ENCODE measurements at regions not wholly inside any gene's neighbourhood (a gene's known extent, or its start where the extent isn't known, plus 50 kb on each side); places are given as distances from the start of the nearest gene placed in this dataset.

GRCh38 chr18:72107647-72108383, 436.3 kb downstream of the CBLN2 start:
- no peak for DNase-seq (ENCODE audit: low read depth)
- TF ChIP-seq, protein P1, sequence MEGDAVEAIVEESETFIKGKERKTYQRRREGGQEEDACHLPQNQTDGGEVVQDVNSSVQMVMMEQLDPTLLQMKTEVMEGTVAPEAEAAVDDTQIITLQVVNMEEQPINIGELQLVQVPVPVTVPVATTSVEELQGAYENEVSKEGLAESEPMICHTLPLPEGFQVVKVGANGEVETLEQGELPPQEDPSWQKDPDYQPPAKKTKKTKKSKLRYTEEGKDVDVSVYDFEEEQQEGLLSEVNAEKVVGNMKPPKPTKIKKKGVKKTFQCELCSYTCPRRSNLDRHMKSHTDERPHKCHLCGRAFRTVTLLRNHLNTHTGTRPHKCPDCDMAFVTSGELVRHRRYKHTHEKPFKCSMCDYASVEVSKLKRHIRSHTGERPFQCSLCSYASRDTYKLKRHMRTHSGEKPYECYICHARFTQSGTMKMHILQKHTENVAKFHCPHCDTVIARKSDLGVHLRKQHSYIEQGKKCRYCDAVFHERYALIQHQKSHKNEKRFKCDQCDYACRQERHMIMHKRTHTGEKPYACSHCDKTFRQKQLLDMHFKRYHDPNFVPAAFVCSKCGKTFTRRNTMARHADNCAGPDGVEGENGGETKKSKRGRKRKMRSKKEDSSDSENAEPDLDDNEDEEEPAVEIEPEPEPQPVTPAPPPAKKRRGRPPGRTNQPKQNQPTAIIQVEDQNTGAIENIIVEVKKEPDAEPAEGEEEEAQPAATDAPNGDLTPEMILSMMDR (IDR thresholded peaks at IDR 0.05; ENCODE audit: insufficient read depth, low read length, severe bottlenecking), result no peak
- no peak for FAIRE-seq
- Histone ChIP-seq H3K27me3 (ENCODE audit: control insufficient read depth, insufficient read depth, low read length) (no peaks in the 10 kb centered on the region), H3K36me3 (ENCODE audit: control insufficient read depth, insufficient read depth, low read length) (no peaks in the 10 kb centered on the region), H3K4me3 (ENCODE audit: low read depth, low read length) (no peak overlapping the region)

DNA sequence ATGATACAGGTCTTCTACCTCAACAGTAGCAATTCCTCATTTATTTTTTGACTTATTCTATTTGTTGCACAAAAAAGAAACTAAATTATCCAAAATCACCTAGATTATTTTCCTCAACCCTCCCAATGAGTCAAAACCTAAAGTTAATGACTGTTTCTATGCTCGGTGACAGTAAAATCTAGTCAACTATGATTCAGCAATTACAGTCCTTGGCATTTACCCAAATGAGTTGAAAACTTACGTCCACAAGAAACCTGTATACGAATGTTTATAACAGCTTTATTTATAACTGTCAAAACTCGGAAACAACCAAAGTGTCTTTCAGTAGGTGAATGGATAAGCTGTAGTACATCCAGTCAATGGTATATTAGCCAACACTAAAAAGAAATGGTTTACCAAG, 439.3 kb downstream of the CBLN2 start:
- TF ChIP-seq, protein P1 (IDR thresholded peaks at IDR 0.05; ENCODE audit: insufficient read depth, low read length, severe bottlenecking), result no peak

DNA sequence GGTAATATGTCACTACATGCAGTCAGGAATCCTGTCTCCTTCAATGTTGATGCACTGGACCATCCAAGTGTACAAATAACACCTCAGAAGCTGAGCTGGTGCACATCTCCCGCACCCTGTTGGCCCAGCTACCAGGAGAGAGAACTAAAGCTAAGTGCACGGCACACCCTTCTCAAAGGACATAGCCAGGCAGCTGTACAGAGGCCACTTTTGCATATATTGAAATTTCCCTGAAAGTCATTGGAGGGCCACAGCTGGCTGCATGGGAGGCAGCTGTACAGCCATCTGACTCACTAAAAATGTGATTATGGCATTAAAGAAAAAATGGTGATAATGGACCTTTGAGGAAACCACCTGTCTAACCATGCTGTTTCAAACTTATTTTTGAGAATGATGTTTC, 441.7 kb downstream of the CBLN2 start:
- DNase-seq (ENCODE audit: low read depth) (no peak), FAIRE-seq (no peak)
- TF ChIP-seq, protein P1 (IDR thresholded peaks at IDR 0.05; ENCODE audit: insufficient read depth, low read length, severe bottlenecking), result no peak
- no peaks in the 10 kb centered on the region for H3K36me3 ChIP-seq (ENCODE audit: control insufficient read depth, insufficient read depth, low read length)
- no peak overlapping the region for H3K4me3 ChIP-seq (ENCODE audit: low read depth, low read length)
- no peaks in the 10 kb centered on the region for H3K27me3 ChIP-seq (ENCODE audit: control insufficient read depth, insufficient read depth, low read length)

More for the DNA sequence above, 439.3 kb downstream of the CBLN2 start:
- Histone ChIP-seq H3K27me3 (ENCODE audit: control insufficient read depth, insufficient read depth, low read length) (no peaks in the 10 kb centered on the region), H3K4me3 (ENCODE audit: low read depth, low read length) (no peak overlapping the region), H3K36me3 (ENCODE audit: control insufficient read depth, insufficient read depth, low read length) (no peaks in the 10 kb centered on the region)
- FAIRE-seq, result no peak
- no peak for DNase-seq (ENCODE audit: low read depth)

GRCh38 chr18:72100465-72101004, 443.6 kb downstream of the CBLN2 start:
- Histone ChIP-seq H3K27me3 (ENCODE audit: control insufficient read depth, insufficient read depth, low read length) (no peaks in the 10 kb centered on the region), H3K36me3 (ENCODE audit: control insufficient read depth, insufficient read depth, low read length) (no peaks in the 10 kb centered on the region), H3K4me3 (ENCODE audit: low read depth, low read length) (no peak overlapping the region)
- FAIRE-seq, result no peak
- DNase-seq (ENCODE audit: low read depth), result no peak
- TF ChIP-seq, protein P1 (IDR thresholded peaks at IDR 0.05; ENCODE audit: insufficient read depth, low read length, severe bottlenecking), result no peak

DNA sequence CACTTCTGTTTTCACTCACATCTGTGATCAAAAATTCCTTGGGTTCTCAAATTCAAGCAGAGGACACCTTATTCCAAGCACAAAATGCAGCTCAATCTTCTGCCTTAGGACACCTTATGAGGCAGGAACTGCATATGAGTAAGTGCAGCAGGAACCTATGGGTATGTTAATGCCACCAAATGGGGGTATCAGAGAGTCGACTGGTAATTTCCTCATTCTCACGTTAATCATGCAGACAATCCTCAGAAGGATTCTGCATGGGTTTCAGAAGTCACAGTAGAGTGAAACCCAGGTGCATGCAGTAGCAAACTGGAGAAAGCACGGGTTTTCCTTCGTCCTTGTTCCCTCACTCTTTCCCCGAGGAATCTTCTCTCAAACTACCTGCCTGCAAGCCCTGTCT, 452.8 kb downstream of the CBLN2 start:
- Histone ChIP-seq H3K36me3 (ENCODE audit: control insufficient read depth, insufficient read depth, low read length) (no peaks in the 10 kb centered on the region), H3K4me3 (ENCODE audit: low read depth, low read length) (no peak overlapping the region), H3K27me3 (ENCODE audit: control insufficient read depth, insufficient read depth, low read length) (no peaks in the 10 kb centered on the region)
- DNase-seq (ENCODE audit: low read depth) (no peak), FAIRE-seq (no peak)
- TF ChIP-seq, protein P1 (IDR thresholded peaks at IDR 0.05; ENCODE audit: insufficient read depth, low read length, severe bottlenecking), result no peak
